Mammary epithelial cell (primary cell): ENCODE measurements at regions not wholly inside any gene's neighbourhood (a gene's known extent, or its start where the extent isn't known, plus 50 kb on each side); places are given as distances from the start of the nearest gene placed in this dataset.

ENCODE experiments used
- CTCF ChIP-seq, 2 donors: IDR thresholded peaks in 1 of 2; conservative IDR thresholded peaks in 1 of 2; 2 replicates each; pipeline ENCODE4 v1.5.1; 2011 to 2012; ENCODE audit warnings: inconsistent platforms in 2 of 2, low read length in 2 of 2, mild to moderate bottlenecking in 2 of 2, control low read depth in 1 of 2, low read depth in 1 of 2; ENCODE audit not compliant: insufficient read depth in 1 of 2; ENCODE audit errors: extremely low read depth in 1 of 2
- EZH2 ChIP-seq: IDR thresholded peaks from 2 replicates; pipeline ENCODE4 v1.6.1; 2012; ENCODE audit warnings: low read length, inconsistent platforms, borderline replicate concordance

- TF ChIP-seq CTCF (conservative IDR thresholded peaks at IDR 0.05 in 1 of 2, IDR thresholded peaks at IDR 0.05 in 1 of 2; ENCODE audit: extremely low read depth in 1 of 2, insufficient read depth in 1 of 2, low read depth in 1 of 2, low read length in 2 of 2) (no peak), EZH2 (no peak)
Measured at GRCh38 chr5:162231522-162231921, 163.9 kb downstream of the GABRG2 start.
